ENCODE measurements at regions not wholly inside any gene's neighbourhood (a gene's known extent, or its start where the extent isn't known, plus 50 kb on each side); places are given as distances from the start of the nearest gene placed in this dataset.

GRCh38 chr12:20044846-20045245, 323.5 kb upstream of the PDE3A start:
- Histone ChIP-seq H3K9ac (ENCODE audit: low read length) (no peak overlapping the region), H3K4me2 (ENCODE audit: low read length) (no peak overlapping the region), H3K27ac (ENCODE audit: low read depth, low read length) (no peak overlapping the region), H3K79me2 (ENCODE audit: insufficient read depth, low read length) (no peaks in the 10 kb centered on the region), H3K9me2 (ENCODE audit: insufficient read depth) (no peaks in the 10 kb centered on the region), H3K9me3 (ENCODE audit: control insufficient read depth in 1 of 2, insufficient read depth in 1 of 2, low read depth in 1 of 2, low read length in 2 of 2) (no peaks in the 10 kb centered on the region), H3K27me3 (ENCODE audit: insufficient read depth, low read length) (no peaks in the 10 kb centered on the region), H2AFZ (ENCODE audit: low read depth, low read length, poor library complexity, severe bottlenecking) (no peak overlapping the region), H3K4me3 (replicated peaks in 1 of 2; ENCODE audit: low read depth in 1 of 2, low read length in 2 of 2) (no peak overlapping the region), H4K20me1 (ENCODE audit: insufficient read depth) (no peaks in the 10 kb centered on the region), H3K36me3 (ENCODE audit: control insufficient read depth in 1 of 2, insufficient read depth in 2 of 2, low read length in 2 of 2) (no peaks in the 10 kb centered on the region), H3K4me1 (ENCODE audit: control insufficient read depth in 1 of 2, insufficient read depth in 2 of 2, low read length in 2 of 2) (no peaks in the 10 kb centered on the region)
- BruUV-seq (replicated peaks), result no TSS peak
- CTCF ChIA-PET, result no interaction called here
- TF ChIP-seq SRF (IDR thresholded peaks at IDR 0.05; ENCODE audit: low read depth) (no peak), ZNF274 (IDR thresholded peaks at IDR 0.05; ENCODE audit: low read depth, low read length) (no peak), TCF7L2 (IDR thresholded peaks at IDR 0.05; ENCODE audit: borderline replicate concordance, extremely low read depth, insufficient read depth, insufficient read length) (no peak), ELF1 (IDR thresholded peaks at IDR 0.05; ENCODE audit: borderline replicate concordance, low read depth) (no peak), POLR2AphosphoS5 (IDR thresholded peaks at IDR 0.05; ENCODE audit: low read depth, low read length) (no peak), FOSL1 (IDR thresholded peaks at IDR 0.05; ENCODE audit: low read depth) (no peak), POLR2A (IDR thresholded peaks at IDR 0.05; ENCODE audit: borderline replicate concordance, extremely low read depth, insufficient read depth, insufficient read length) (no peak), MAX (IDR thresholded peaks at IDR 0.05) (no peak), YY1 (IDR thresholded peaks at IDR 0.05; ENCODE audit: extremely low read depth, insufficient replicate concordance, low read depth, low read length) (no peak), SP1 (IDR thresholded peaks at IDR 0.05; ENCODE audit: low read depth) (no peak), CTCF (IDR thresholded peaks at IDR 0.05 in 2 of 3, conservative IDR thresholded peaks at IDR 0.05 in 1 of 3; ENCODE audit: borderline replicate concordance in 1 of 3, insufficient read depth in 1 of 3, low read depth in 2 of 3, low read length in 2 of 3) (no peak)
- TF ChIP-seq, protein P1, sequence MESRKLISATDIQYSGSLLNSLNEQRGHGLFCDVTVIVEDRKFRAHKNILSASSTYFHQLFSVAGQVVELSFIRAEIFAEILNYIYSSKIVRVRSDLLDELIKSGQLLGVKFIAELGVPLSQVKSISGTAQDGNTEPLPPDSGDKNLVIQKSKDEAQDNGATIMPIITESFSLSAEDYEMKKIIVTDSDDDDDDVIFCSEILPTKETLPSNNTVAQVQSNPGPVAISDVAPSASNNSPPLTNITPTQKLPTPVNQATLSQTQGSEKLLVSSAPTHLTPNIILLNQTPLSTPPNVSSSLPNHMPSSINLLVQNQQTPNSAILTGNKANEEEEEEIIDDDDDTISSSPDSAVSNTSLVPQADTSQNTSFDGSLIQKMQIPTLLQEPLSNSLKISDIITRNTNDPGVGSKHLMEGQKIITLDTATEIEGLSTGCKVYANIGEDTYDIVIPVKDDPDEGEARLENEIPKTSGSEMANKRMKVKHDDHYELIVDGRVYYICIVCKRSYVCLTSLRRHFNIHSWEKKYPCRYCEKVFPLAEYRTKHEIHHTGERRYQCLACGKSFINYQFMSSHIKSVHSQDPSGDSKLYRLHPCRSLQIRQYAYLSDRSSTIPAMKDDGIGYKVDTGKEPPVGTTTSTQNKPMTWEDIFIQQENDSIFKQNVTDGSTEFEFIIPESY (IDR thresholded peaks at IDR 0.05; ENCODE audit: extremely low read depth, insufficient replicate concordance, low read length), result no peak
- TF ChIP-seq, protein P2, sequence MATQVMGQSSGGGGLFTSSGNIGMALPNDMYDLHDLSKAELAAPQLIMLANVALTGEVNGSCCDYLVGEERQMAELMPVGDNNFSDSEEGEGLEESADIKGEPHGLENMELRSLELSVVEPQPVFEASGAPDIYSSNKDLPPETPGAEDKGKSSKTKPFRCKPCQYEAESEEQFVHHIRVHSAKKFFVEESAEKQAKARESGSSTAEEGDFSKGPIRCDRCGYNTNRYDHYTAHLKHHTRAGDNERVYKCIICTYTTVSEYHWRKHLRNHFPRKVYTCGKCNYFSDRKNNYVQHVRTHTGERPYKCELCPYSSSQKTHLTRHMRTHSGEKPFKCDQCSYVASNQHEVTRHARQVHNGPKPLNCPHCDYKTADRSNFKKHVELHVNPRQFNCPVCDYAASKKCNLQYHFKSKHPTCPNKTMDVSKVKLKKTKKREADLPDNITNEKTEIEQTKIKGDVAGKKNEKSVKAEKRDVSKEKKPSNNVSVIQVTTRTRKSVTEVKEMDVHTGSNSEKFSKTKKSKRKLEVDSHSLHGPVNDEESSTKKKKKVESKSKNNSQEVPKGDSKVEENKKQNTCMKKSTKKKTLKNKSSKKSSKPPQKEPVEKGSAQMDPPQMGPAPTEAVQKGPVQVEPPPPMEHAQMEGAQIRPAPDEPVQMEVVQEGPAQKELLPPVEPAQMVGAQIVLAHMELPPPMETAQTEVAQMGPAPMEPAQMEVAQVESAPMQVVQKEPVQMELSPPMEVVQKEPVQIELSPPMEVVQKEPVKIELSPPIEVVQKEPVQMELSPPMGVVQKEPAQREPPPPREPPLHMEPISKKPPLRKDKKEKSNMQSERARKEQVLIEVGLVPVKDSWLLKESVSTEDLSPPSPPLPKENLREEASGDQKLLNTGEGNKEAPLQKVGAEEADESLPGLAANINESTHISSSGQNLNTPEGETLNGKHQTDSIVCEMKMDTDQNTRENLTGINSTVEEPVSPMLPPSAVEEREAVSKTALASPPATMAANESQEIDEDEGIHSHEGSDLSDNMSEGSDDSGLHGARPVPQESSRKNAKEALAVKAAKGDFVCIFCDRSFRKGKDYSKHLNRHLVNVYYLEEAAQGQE (IDR thresholded peaks at IDR 0.05; ENCODE audit: low read depth), result no peak
- RAD21 ChIA-PET (ENCODE audit: low non-redundant PET in 1 of 2, low total read pairs in 2 of 2, uncharacterized antibody in 2 of 2, unreplicated experiment in 2 of 2), result no interaction called here
- DNase-seq (ENCODE audit: low read depth, low spot score) (no peak), ATAC-seq (no peak)
- POLR2A ChIA-PET, result no interaction called here
- intact Hi-C loops (cut with micrococcal nuclease), result no loop called here
